ENCODE measurements at regions not wholly inside any gene's neighbourhood (a gene's known extent, or its start where the extent isn't known, plus 50 kb on each side); places are given as distances from the start of the nearest gene placed in this dataset.
"Not testable (repeated sequence)": the region's sequence is repeated elsewhere in the genome, so short reads cannot be mapped to it uniquely, and the experiment has no call there.

- intact Hi-C loops (cut with micrococcal nuclease; ENCODE audit: unreplicated experiment), result loop anchor here (10.0 kb wide), 1 partner anchor 144 kb away; no protein-coding TSS in a partner anchor
- H3K4me3 ChIP-seq (ENCODE audit: low read depth in 2 of 2, low read length in 2 of 2); ATAC-seq; BruUV-seq (replicated peaks); H3K36me3 ChIP-seq (ENCODE audit: control insufficient read depth, insufficient read depth, low read length); DNase-seq (ENCODE audit: low read depth, low spot score); in situ Hi-C loops (cut with HindIII; ENCODE audit: low pct_unique_long_range_greater_than_20kb, low sequenced_read_pairs); H3K9me3 ChIP-seq (ENCODE audit: control insufficient read depth, insufficient read depth, low read depth, low read length); H3K27me3 ChIP-seq (ENCODE audit: control insufficient read depth, insufficient read depth, low read length); H3K27ac ChIP-seq (ENCODE audit: low read length); H3K4me1 ChIP-seq (ENCODE audit: control insufficient read depth, insufficient read depth, low read length): not testable (repeated sequence)
- ChIA-PET CTCF (interaction anchor here (0.7 kb wide), 1 partner anchor 355 kb away, joined by 3 read pairs; no protein-coding TSS in a partner anchor), POLR2A (interaction anchor here (0.7 kb wide), 1 partner anchor 475 kb away, joined by 3 read pairs; no protein-coding TSS in a partner anchor)
Observed at GRCh38 chr3:195999176-195999575, 82.7 kb downstream of the TFRC start.

DNA sequence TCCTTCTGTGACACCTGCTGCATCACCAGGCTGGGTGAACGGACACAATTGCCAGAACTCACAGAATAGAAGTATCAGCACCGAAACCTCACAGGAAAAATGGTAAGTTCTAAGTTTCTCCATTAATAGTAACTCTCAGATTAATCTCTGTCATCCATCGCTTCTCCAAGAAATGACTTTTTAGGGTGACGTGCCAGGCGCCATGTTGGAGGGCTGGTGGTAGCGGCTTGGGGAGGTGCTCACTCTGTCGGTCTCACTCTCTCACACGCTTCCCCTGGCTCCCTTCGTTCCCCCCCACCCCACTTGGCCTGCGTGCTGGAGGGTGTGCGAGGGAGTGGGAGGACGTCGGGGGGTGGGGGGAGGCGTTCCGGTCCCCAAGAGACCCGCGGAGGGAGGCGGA lies 85.6 kb downstream of the TFRC start:
- CTCF ChIA-PET; POLR2A ChIA-PET; in situ Hi-C loops (cut with HindIII; ENCODE audit: low pct_unique_long_range_greater_than_20kb, low sequenced_read_pairs); H3K4me3 ChIP-seq (ENCODE audit: low read depth in 2 of 2, low read length in 2 of 2); H3K27ac ChIP-seq (ENCODE audit: low read length); H3K36me3 ChIP-seq (ENCODE audit: control insufficient read depth, insufficient read depth, low read length); DNase-seq (ENCODE audit: low read depth, low spot score); H3K4me1 ChIP-seq (ENCODE audit: control insufficient read depth, insufficient read depth, low read length); H3K27me3 ChIP-seq (ENCODE audit: control insufficient read depth, insufficient read depth, low read length); BruUV-seq (replicated peaks); ATAC-seq; H3K9me3 ChIP-seq (ENCODE audit: control insufficient read depth, insufficient read depth, low read depth, low read length): not testable (repeated sequence)
- intact Hi-C loops (cut with micrococcal nuclease; ENCODE audit: unreplicated experiment), result loop anchor here (10.0 kb wide), 1 partner anchor 142 kb away; no protein-coding TSS in a partner anchor

DNA sequence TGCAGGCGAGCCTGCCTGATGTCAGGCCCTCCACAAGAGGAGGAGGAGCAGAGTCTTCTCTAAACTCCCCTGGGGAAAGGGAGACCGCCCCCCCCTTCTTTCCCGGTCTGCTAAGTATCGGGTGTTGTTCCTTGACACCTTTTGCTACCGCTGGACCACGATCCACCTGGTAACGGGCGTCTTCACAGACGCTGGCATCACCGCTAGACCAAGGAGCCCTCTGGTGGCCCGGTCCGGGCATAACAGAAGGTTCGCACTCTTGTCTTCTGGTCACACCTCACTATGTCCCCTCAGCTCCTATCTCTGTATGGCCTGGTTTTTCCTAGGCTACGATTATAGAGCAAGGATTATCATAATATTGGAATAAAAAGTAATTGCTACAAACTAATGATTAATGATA lies 86.0 kb upstream of the TNK2 start:
- CTCF ChIA-PET; in situ Hi-C loops (cut with HindIII; ENCODE audit: low pct_unique_long_range_greater_than_20kb, low sequenced_read_pairs); H3K27ac ChIP-seq (ENCODE audit: low read length); H3K4me1 ChIP-seq (ENCODE audit: control insufficient read depth, insufficient read depth, low read length); H3K36me3 ChIP-seq (ENCODE audit: control insufficient read depth, insufficient read depth, low read length); H3K27me3 ChIP-seq (ENCODE audit: control insufficient read depth, insufficient read depth, low read length); H3K9me3 ChIP-seq (ENCODE audit: control insufficient read depth, insufficient read depth, low read depth, low read length); POLR2A ChIA-PET; BruUV-seq (replicated peaks); H3K4me3 ChIP-seq (ENCODE audit: low read depth in 2 of 2, low read length in 2 of 2); ATAC-seq: not testable (repeated sequence)
- intact Hi-C loops (cut with micrococcal nuclease; ENCODE audit: unreplicated experiment), result loop anchor here (10.0 kb wide), 1 partner anchor 140 kb away; no protein-coding TSS in a partner anchor
- peak; percentile 76 for TF ChIP-seq CTCF (IDR thresholded peaks at IDR 0.05)
- DNase-seq (ENCODE audit: low read depth, low spot score), result peak; percentile 24

DNA sequence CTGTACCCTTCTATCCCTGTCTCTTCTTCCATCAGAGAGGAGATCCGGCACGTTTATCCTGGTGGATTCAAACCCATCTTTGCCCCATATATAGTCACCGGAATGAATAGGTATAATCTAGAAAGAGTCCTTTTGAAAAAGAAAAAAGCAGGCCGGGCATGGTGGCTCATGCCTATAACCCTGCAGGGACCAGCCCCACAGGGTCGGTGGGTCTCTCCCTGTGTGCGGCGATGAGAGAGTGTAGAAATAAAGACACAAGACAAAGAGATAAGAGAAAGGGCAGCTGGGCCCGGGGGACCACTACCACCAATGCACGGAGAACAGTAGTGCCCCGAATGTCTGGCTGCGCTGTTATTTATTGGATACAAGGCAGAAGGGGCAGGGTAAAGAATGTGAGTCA lies 85.3 kb upstream of the TNK2 start:
- H3K27ac ChIP-seq (ENCODE audit: low read length); H3K4me1 ChIP-seq (ENCODE audit: control insufficient read depth, insufficient read depth, low read length); H3K36me3 ChIP-seq (ENCODE audit: control insufficient read depth, insufficient read depth, low read length); DNase-seq (ENCODE audit: low read depth, low spot score); in situ Hi-C loops (cut with HindIII; ENCODE audit: low pct_unique_long_range_greater_than_20kb, low sequenced_read_pairs); H3K9me3 ChIP-seq (ENCODE audit: control insufficient read depth, insufficient read depth, low read depth, low read length); BruUV-seq (replicated peaks); ATAC-seq; H3K4me3 ChIP-seq (ENCODE audit: low read depth in 2 of 2, low read length in 2 of 2); POLR2A ChIA-PET; CTCF ChIA-PET; H3K27me3 ChIP-seq (ENCODE audit: control insufficient read depth, insufficient read depth, low read length): not testable (repeated sequence)
- intact Hi-C loops (cut with micrococcal nuclease; ENCODE audit: unreplicated experiment), result loop anchor here (10.0 kb wide), 1 partner anchor 139 kb away; no protein-coding TSS in a partner anchor

GRCh38 chr3:195992956-195993595 lies 84.7 kb upstream of the TNK2 start:
- H3K4me3 ChIP-seq (ENCODE audit: low read depth in 2 of 2, low read length in 2 of 2); in situ Hi-C loops (cut with HindIII; ENCODE audit: low pct_unique_long_range_greater_than_20kb, low sequenced_read_pairs); H3K9me3 ChIP-seq (ENCODE audit: control insufficient read depth, insufficient read depth, low read depth, low read length); DNase-seq (ENCODE audit: low read depth, low spot score); H3K27me3 ChIP-seq (ENCODE audit: control insufficient read depth, insufficient read depth, low read length); ATAC-seq; H3K27ac ChIP-seq (ENCODE audit: low read length); BruUV-seq (replicated peaks); H3K4me1 ChIP-seq (ENCODE audit: control insufficient read depth, insufficient read depth, low read length); POLR2A ChIA-PET; H3K36me3 ChIP-seq (ENCODE audit: control insufficient read depth, insufficient read depth, low read length); CTCF ChIA-PET: not testable (repeated sequence)
- intact Hi-C loops (cut with micrococcal nuclease; ENCODE audit: unreplicated experiment), result loop anchor here (10.0 kb wide), 1 partner anchor 138 kb away; no protein-coding TSS in a partner anchor

DNA sequence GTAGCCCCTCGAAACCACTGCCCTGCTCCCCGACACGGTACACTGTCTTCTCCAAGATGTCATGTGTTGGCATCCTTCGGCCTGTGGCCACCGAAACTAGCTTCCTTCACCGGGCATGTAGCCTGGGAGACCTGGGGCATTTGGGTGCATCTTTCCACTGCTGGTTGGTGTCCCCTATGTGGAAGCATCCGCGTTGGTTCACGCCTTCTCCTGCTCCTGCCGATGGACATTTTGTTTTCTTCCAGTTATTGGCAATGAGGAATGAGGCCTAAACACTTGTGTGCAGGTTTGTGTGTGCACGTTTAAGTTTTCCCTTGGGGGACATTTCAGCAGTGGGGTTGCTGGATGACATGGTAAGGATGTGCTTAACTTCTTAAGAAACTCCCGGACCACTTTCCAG lies 83.6 kb upstream of the TNK2 start:
- ATAC-seq; BruUV-seq (replicated peaks); H3K27me3 ChIP-seq (ENCODE audit: control insufficient read depth, insufficient read depth, low read length); DNase-seq (ENCODE audit: low read depth, low spot score); H3K36me3 ChIP-seq (ENCODE audit: control insufficient read depth, insufficient read depth, low read length); H3K27ac ChIP-seq (ENCODE audit: low read length); CTCF ChIA-PET; in situ Hi-C loops (cut with HindIII; ENCODE audit: low pct_unique_long_range_greater_than_20kb, low sequenced_read_pairs); H3K9me3 ChIP-seq (ENCODE audit: control insufficient read depth, insufficient read depth, low read depth, low read length); H3K4me1 ChIP-seq (ENCODE audit: control insufficient read depth, insufficient read depth, low read length); H3K4me3 ChIP-seq (ENCODE audit: low read depth in 2 of 2, low read length in 2 of 2); POLR2A ChIA-PET: not testable (repeated sequence)
- intact Hi-C loops (cut with micrococcal nuclease; ENCODE audit: unreplicated experiment), result loop anchor here (10.0 kb wide), 1 partner anchor 137 kb away; no protein-coding TSS in a partner anchor

DNA sequence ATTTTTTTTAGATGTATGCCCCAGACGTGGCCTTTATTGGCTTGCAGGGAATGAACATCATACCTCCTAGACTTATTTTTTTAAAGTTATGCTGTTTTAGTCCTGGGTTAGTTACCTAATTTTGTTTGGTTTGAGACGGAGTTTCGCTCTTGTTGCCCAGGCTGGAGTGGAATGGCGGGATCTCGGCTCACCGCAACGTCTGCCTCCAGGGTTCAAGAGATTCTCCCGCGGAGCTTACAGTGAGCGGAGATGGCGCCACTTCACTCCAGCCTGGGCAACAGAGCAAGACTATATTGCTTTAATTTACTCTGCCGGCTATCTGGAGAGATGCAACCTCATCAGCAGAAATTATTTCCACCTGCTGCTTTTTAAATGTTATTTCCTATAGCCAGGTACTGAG lies 82.9 kb upstream of the TNK2 start:
- not testable (repeated sequence) for BruUV-seq (replicated peaks)
- intact Hi-C loops (cut with micrococcal nuclease; ENCODE audit: unreplicated experiment), result loop anchor here (10.0 kb wide), 1 partner anchor 136 kb away; no protein-coding TSS in a partner anchor

More for the DNA sequence above, 82.9 kb upstream of the TNK2 start:
- H3K27me3 ChIP-seq (ENCODE audit: control insufficient read depth, insufficient read depth, low read length); H3K4me1 ChIP-seq (ENCODE audit: control insufficient read depth, insufficient read depth, low read length); H3K36me3 ChIP-seq (ENCODE audit: control insufficient read depth, insufficient read depth, low read length); H3K9me3 ChIP-seq (ENCODE audit: control insufficient read depth, insufficient read depth, low read depth, low read length); POLR2A ChIA-PET; CTCF ChIA-PET; H3K4me3 ChIP-seq (ENCODE audit: low read depth in 2 of 2, low read length in 2 of 2); H3K27ac ChIP-seq (ENCODE audit: low read length); in situ Hi-C loops (cut with HindIII; ENCODE audit: low pct_unique_long_range_greater_than_20kb, low sequenced_read_pairs); ATAC-seq; DNase-seq (ENCODE audit: low read depth, low spot score): not testable (repeated sequence)

Data from Panc1 (cell line).